ENCODE measurements at regions not wholly inside any gene's neighbourhood (a gene's known extent, or its start where the extent isn't known, plus 50 kb on each side); places are given as distances from the start of the nearest gene placed in this dataset.

GRCh38 chr2:51251356-51251755 is 219.4 kb upstream of the NRXN1 start:
- H3K27ac ChIP-seq (ENCODE audit: low read depth, low read length) = no peak overlapping the region
- no peak overlapping the region for H3K4me3 ChIP-seq (ENCODE audit: low read length)
- H3K36me3 ChIP-seq (ENCODE audit: insufficient read depth, low read length) = no peaks in the 10 kb centered on the region
- 95% methylated on average over 2 of the region's 2 CpGs for WGBS
- H3K27me3 ChIP-seq (ENCODE audit: insufficient read depth, low read length) = no peaks in the 10 kb centered on the region
- H3K4me1 ChIP-seq (ENCODE audit: insufficient read depth, low read length) = no peaks in the 10 kb centered on the region
- H3K9me3 ChIP-seq (ENCODE audit: insufficient read depth, low read depth, low read length) = no peaks in the 10 kb centered on the region
- H3K9ac ChIP-seq (ENCODE audit: low read depth, low read length) = no peak overlapping the region

GRCh38 chr2:51247252-51247805 is 215.4 kb upstream of the NRXN1 start:
- no peaks in the 10 kb centered on the region for H3K4me1 ChIP-seq (ENCODE audit: insufficient read depth, low read length)
- no peak overlapping the region for H3K27ac ChIP-seq (ENCODE audit: low read depth, low read length)
- no peak overlapping the region for H3K9ac ChIP-seq (ENCODE audit: low read depth, low read length)
- no peaks in the 10 kb centered on the region for H3K27me3 ChIP-seq (ENCODE audit: insufficient read depth, low read length)
- no peaks in the 10 kb centered on the region for H3K9me3 ChIP-seq (ENCODE audit: insufficient read depth, low read depth, low read length)
- H3K36me3 ChIP-seq (ENCODE audit: insufficient read depth, low read length) = no peaks in the 10 kb centered on the region
- 95% methylated on average over 7 of the region's 7 CpGs for WGBS
- H3K4me3 ChIP-seq (ENCODE audit: low read length) = no peak overlapping the region

- no peak overlapping the region for H3K27ac ChIP-seq (ENCODE audit: low read depth, low read length)
- H3K9ac ChIP-seq (ENCODE audit: low read depth, low read length) = no peak overlapping the region
- H3K4me3 ChIP-seq (ENCODE audit: low read length) = no peak overlapping the region
- no peaks in the 10 kb centered on the region for H3K4me1 ChIP-seq (ENCODE audit: insufficient read depth, low read length)
- H3K27me3 ChIP-seq (ENCODE audit: insufficient read depth, low read length) = no peaks in the 10 kb centered on the region
- no peaks in the 10 kb centered on the region for H3K36me3 ChIP-seq (ENCODE audit: insufficient read depth, low read length)
- H3K9me3 ChIP-seq (ENCODE audit: insufficient read depth, low read depth, low read length) = no peaks in the 10 kb centered on the region
Observed at GRCh38 chr2:51243892-51244535, 212.1 kb upstream of the NRXN1 start.

GRCh38 chr2:51237626-51238271 is 205.8 kb upstream of the NRXN1 start:
- no peak overlapping the region for H3K27ac ChIP-seq (ENCODE audit: low read depth, low read length)
- no peaks in the 10 kb centered on the region for H3K36me3 ChIP-seq (ENCODE audit: insufficient read depth, low read length)
- no peaks in the 10 kb centered on the region for H3K4me1 ChIP-seq (ENCODE audit: insufficient read depth, low read length)
- no peak overlapping the region for H3K9ac ChIP-seq (ENCODE audit: low read depth, low read length)
- peaks cover 4% of the 10 kb centered on the region; the same call in 1 of the 2 replicates for H3K9me3 ChIP-seq (ENCODE audit: insufficient read depth, low read depth, low read length)
- no peak overlapping the region for H3K4me3 ChIP-seq (ENCODE audit: low read length)
- H3K27me3 ChIP-seq (ENCODE audit: insufficient read depth, low read length) = no peaks in the 10 kb centered on the region

- H3K4me3 ChIP-seq (ENCODE audit: low read length) = no peak overlapping the region
- H3K27ac ChIP-seq (ENCODE audit: low read depth, low read length) = no peak overlapping the region
- no peaks in the 10 kb centered on the region for H3K4me1 ChIP-seq (ENCODE audit: insufficient read depth, low read length)
- H3K9me3 ChIP-seq (ENCODE audit: insufficient read depth, low read depth, low read length) = peaks cover 4% of the 10 kb centered on the region; the same call in 1 of the 2 replicates
- no peaks in the 10 kb centered on the region for H3K27me3 ChIP-seq (ENCODE audit: insufficient read depth, low read length)
- no peaks in the 10 kb centered on the region for H3K36me3 ChIP-seq (ENCODE audit: insufficient read depth, low read length)
- WGBS = 92% methylated on average over 1 of the region's 1 CpG
- H3K9ac ChIP-seq (ENCODE audit: low read depth, low read length) = no peak overlapping the region
Observed at GRCh38 chr2:51232027-51232426, 200.1 kb upstream of the NRXN1 start.

GRCh38 chr2:51231071-51231470 is 199.1 kb upstream of the NRXN1 start:
- Histone ChIP-seq H3K9me3 (ENCODE audit: insufficient read depth, low read depth, low read length) (peaks cover 4% of the 10 kb centered on the region; the same call in 1 of the 2 replicates), H3K9ac (ENCODE audit: low read depth, low read length) (no peak overlapping the region), H3K27me3 (ENCODE audit: insufficient read depth, low read length) (no peaks in the 10 kb centered on the region), H3K4me3 (ENCODE audit: low read length) (no peak overlapping the region), H3K36me3 (ENCODE audit: insufficient read depth, low read length) (no peaks in the 10 kb centered on the region), H3K27ac (ENCODE audit: low read depth, low read length) (no peak overlapping the region), H3K4me1 (ENCODE audit: insufficient read depth, low read length) (no peaks in the 10 kb centered on the region)
- 89% methylated on average over 2 of the region's 2 CpGs for WGBS

- H3K27ac ChIP-seq (ENCODE audit: low read depth, low read length) = no peak overlapping the region
- WGBS = 90% methylated on average over 3 of the region's 3 CpGs
- H3K4me1 ChIP-seq (ENCODE audit: insufficient read depth, low read length) = peaks cover 3% of the 10 kb centered on the region; the same call in 1 of the 2 replicates
- H3K27me3 ChIP-seq (ENCODE audit: insufficient read depth, low read length) = no peaks in the 10 kb centered on the region
- H3K9me3 ChIP-seq (ENCODE audit: insufficient read depth, low read depth, low read length) = no peaks in the 10 kb centered on the region
- no peaks in the 10 kb centered on the region for H3K36me3 ChIP-seq (ENCODE audit: insufficient read depth, low read length)
- H3K9ac ChIP-seq (ENCODE audit: low read depth, low read length) = no peak overlapping the region
- H3K4me3 ChIP-seq (ENCODE audit: low read length) = no peak overlapping the region
Observed at GRCh38 chr2:51225377-51225776, 193.4 kb upstream of the NRXN1 start.

GRCh38 chr2:51224790-51225189 is 192.9 kb upstream of the NRXN1 start:
- Histone ChIP-seq H3K9me3 (ENCODE audit: insufficient read depth, low read depth, low read length) (no peaks in the 10 kb centered on the region), H3K27me3 (ENCODE audit: insufficient read depth, low read length) (no peaks in the 10 kb centered on the region), H3K36me3 (ENCODE audit: insufficient read depth, low read length) (no peaks in the 10 kb centered on the region), H3K9ac (ENCODE audit: low read depth, low read length) (no peak overlapping the region), H3K4me1 (ENCODE audit: insufficient read depth, low read length) (peaks cover 9% of the 10 kb centered on the region), H3K27ac (ENCODE audit: low read depth, low read length) (no peak overlapping the region), H3K4me3 (ENCODE audit: low read length) (no peak overlapping the region)

- WGBS = over 99% methylated on average over 4 of the region's 4 CpGs
- no peak overlapping the region for H3K4me3 ChIP-seq (ENCODE audit: low read length)
- no peak overlapping the region for H3K27ac ChIP-seq (ENCODE audit: low read depth, low read length)
- H3K27me3 ChIP-seq (ENCODE audit: insufficient read depth, low read length) = no peaks in the 10 kb centered on the region
- peaks cover 15% of the 10 kb centered on the region for H3K4me1 ChIP-seq (ENCODE audit: insufficient read depth, low read length)
- no peak overlapping the region for H3K9ac ChIP-seq (ENCODE audit: low read depth, low read length)
- H3K9me3 ChIP-seq (ENCODE audit: insufficient read depth, low read depth, low read length) = no peaks in the 10 kb centered on the region
- H3K36me3 ChIP-seq (ENCODE audit: insufficient read depth, low read length) = no peaks in the 10 kb centered on the region
Observed at GRCh38 chr2:51222106-51222505, 190.2 kb upstream of the NRXN1 start.

GRCh38 chr2:51220606-51221005 is 188.7 kb upstream of the NRXN1 start:
- Histone ChIP-seq H3K4me3 (ENCODE audit: low read length) (no peak overlapping the region), H3K4me1 (ENCODE audit: insufficient read depth, low read length) (peaks cover 15% of the 10 kb centered on the region), H3K27me3 (ENCODE audit: insufficient read depth, low read length) (no peaks in the 10 kb centered on the region), H3K9ac (ENCODE audit: low read depth, low read length) (no peak overlapping the region), H3K36me3 (ENCODE audit: insufficient read depth, low read length) (no peaks in the 10 kb centered on the region), H3K27ac (ENCODE audit: low read depth, low read length) (no peak overlapping the region), H3K9me3 (ENCODE audit: insufficient read depth, low read depth, low read length) (no peaks in the 10 kb centered on the region)

GRCh38 chr2:51220080-51220479 is 188.1 kb upstream of the NRXN1 start:
- Histone ChIP-seq H3K4me3 (ENCODE audit: low read length) (no peak overlapping the region), H3K27me3 (ENCODE audit: insufficient read depth, low read length) (no peaks in the 10 kb centered on the region), H3K4me1 (ENCODE audit: insufficient read depth, low read length) (peaks cover 15% of the 10 kb centered on the region), H3K36me3 (ENCODE audit: insufficient read depth, low read length) (no peaks in the 10 kb centered on the region), H3K27ac (ENCODE audit: low read depth, low read length) (no peak overlapping the region), H3K9ac (ENCODE audit: low read depth, low read length) (no peak overlapping the region), H3K9me3 (ENCODE audit: insufficient read depth, low read depth, low read length) (no peaks in the 10 kb centered on the region)
- WGBS = 89% methylated on average over 2 of the region's 2 CpGs
